ENCODE measurements at regions not wholly inside any gene's neighbourhood (a gene's known extent, or its start where the extent isn't known, plus 50 kb on each side); places are given as distances from the start of the nearest gene placed in this dataset.

DNA sequence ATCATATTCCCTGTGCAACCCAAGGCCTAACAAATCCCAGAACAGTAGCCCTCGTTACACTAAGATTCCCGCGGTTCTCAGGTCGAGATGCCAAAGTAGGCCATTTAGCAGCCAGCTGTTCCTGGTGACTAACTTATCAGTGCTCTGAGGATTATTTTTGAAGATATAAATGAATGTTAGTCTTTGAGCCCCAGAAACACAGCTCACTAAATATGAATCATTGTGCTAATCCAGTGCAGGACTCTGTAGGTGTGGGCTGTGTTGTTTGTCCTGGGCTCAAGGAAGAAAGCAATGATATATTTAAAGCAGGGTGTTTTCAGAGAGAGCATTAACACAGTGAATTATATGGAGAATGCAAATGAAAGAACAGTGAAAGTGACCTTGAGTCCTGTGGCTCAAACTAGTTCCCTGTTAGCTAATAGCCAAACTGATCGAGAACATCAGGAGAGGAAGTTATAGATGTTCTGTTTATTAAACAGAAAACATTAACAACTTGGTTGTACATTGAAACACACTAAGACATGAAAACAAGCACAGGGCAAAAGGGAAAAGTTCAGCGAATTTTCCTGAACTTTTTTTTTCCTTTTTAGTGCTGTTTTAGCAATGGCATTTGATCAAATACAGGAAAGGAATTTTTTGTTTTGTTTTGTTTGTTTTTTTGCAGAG is 228.3 kb downstream of the RNF152 start:
- H3K27ac ChIP-seq: no peak overlapping the region
- H3K4me1 ChIP-seq (ENCODE audit: low read depth, poor library complexity, severe bottlenecking): no peaks in the 10 kb centered on the region
- no peaks in the 10 kb centered on the region; the same call in 1 of the 2 replicates for H3K36me3 ChIP-seq (ENCODE audit: insufficient read depth)
- no peaks in the 10 kb centered on the region for H3K27me3 ChIP-seq (ENCODE audit: insufficient read depth, low read depth)
- no peak overlapping the region for H3K4me2 ChIP-seq
- TF ChIP-seq, protein P1, sequence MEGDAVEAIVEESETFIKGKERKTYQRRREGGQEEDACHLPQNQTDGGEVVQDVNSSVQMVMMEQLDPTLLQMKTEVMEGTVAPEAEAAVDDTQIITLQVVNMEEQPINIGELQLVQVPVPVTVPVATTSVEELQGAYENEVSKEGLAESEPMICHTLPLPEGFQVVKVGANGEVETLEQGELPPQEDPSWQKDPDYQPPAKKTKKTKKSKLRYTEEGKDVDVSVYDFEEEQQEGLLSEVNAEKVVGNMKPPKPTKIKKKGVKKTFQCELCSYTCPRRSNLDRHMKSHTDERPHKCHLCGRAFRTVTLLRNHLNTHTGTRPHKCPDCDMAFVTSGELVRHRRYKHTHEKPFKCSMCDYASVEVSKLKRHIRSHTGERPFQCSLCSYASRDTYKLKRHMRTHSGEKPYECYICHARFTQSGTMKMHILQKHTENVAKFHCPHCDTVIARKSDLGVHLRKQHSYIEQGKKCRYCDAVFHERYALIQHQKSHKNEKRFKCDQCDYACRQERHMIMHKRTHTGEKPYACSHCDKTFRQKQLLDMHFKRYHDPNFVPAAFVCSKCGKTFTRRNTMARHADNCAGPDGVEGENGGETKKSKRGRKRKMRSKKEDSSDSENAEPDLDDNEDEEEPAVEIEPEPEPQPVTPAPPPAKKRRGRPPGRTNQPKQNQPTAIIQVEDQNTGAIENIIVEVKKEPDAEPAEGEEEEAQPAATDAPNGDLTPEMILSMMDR (conservative IDR thresholded peaks at IDR 0.05; ENCODE audit: low read depth, low read length): no peak
- H2AFZ ChIP-seq (ENCODE audit: low read depth): no peak overlapping the region
- no peaks in the 10 kb centered on the region for H3K79me2 ChIP-seq (ENCODE audit: insufficient read depth, low read depth)
- H3K9ac ChIP-seq: no peak overlapping the region
- no peaks in the 10 kb centered on the region for H4K20me1 ChIP-seq (ENCODE audit: insufficient read depth)
- no peak overlapping the region for H3K4me3 ChIP-seq (IDR thresholded peaks at IDR 0.05; ENCODE audit: insufficient read depth, low read depth, low read length)

DNA sequence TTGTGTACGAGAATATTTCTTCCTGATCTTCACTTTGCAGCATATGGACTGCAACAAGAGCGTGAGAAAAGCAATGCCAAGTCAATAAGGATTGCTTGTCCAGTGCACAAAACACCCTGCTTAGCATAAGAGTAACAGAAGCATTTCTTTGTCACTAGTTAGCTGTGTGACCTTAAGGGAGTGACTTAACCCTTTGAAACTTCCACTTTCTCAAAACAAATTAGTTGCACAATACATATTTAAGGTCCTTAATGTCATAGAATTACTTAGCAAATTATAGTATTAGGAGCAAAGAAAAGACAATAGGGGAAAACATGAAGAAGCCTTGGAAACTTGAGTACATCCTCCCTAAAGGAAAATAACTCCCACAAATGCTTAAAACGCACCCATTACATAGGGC is 230.1 kb downstream of the RNF152 start:
- Histone ChIP-seq H3K4me2 (no peak overlapping the region), H3K79me2 (ENCODE audit: insufficient read depth, low read depth) (no peaks in the 10 kb centered on the region), H3K4me3 (IDR thresholded peaks at IDR 0.05; ENCODE audit: insufficient read depth, low read depth, low read length) (no peak overlapping the region), H2AFZ (ENCODE audit: low read depth) (no peak overlapping the region), H3K27ac (no peak overlapping the region), H4K20me1 (ENCODE audit: insufficient read depth) (no peaks in the 10 kb centered on the region), H3K9ac (no peak overlapping the region), H3K27me3 (ENCODE audit: insufficient read depth, low read depth) (no peaks in the 10 kb centered on the region), H3K36me3 (ENCODE audit: insufficient read depth) (no peaks in the 10 kb centered on the region), H3K4me1 (ENCODE audit: low read depth, poor library complexity, severe bottlenecking) (no peaks in the 10 kb centered on the region)
- TF ChIP-seq, protein P1 (conservative IDR thresholded peaks at IDR 0.05; ENCODE audit: low read depth, low read length): no peak

DNA sequence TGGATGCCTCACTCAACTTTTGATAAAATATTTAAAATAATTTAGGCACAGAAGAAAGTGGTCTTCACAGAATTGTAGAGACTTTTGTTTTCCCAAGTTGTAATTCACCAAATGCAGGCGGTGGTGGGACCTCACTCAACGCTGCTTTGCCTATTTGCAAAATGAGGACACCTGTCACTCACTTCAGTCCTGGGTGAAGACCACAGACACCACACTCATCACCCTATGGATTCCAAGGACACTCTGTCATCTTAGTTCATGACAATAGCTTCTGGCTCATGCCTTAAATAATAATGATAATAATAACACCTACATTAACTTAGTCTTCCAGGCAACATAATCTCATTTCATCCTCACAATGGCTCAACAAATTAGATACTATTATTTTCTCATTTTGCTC is 234.4 kb downstream of the RNF152 start:
- Histone ChIP-seq H3K27me3 (ENCODE audit: insufficient read depth, low read depth) (no peaks in the 10 kb centered on the region), H4K20me1 (ENCODE audit: insufficient read depth) (no peaks in the 10 kb centered on the region), H2AFZ (ENCODE audit: low read depth) (no peak overlapping the region), H3K27ac (no peak overlapping the region), H3K4me2 (no peak overlapping the region), H3K36me3 (ENCODE audit: insufficient read depth) (no peaks in the 10 kb centered on the region), H3K79me2 (ENCODE audit: insufficient read depth, low read depth) (no peaks in the 10 kb centered on the region), H3K4me1 (ENCODE audit: low read depth, poor library complexity, severe bottlenecking) (no peaks in the 10 kb centered on the region), H3K9ac (no peak overlapping the region), H3K4me3 (IDR thresholded peaks at IDR 0.05; ENCODE audit: insufficient read depth, low read depth, low read length) (no peak overlapping the region)
- TF ChIP-seq, protein P1 (conservative IDR thresholded peaks at IDR 0.05; ENCODE audit: low read depth, low read length): no peak

DNA sequence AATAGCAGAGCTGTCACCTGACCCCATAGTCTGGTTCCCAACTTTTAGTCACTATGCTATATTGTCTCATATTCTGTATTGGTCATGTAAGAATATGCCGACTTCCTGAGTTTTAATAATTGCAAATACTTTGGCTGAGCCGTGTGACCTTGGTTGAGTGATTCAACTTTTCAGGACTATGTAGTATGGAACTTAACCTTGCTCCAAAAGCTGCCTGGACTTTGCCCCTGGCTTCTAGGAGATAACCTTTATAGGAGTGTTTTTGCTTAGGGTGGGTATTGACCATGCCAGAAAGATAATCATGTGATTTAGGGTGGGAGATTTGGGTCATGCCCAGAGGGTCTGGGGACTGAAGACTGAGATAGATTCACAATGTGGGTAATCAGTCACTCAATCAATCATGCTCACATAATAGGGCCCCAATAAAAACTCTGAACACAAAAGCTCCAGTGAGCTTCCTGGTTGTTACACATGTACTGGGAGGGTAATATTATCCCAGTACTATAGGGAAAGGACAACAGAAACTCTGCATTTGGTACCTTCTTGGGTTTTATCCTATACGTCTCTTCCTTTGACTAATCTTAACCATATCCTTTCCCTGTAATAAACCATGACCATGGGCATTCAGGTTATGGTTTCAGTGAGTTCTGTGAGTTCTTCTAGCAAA is 235.6 kb downstream of the RNF152 start:
- H3K4me3 ChIP-seq (IDR thresholded peaks at IDR 0.05; ENCODE audit: insufficient read depth, low read depth, low read length): no peak overlapping the region
- H3K4me2 ChIP-seq: no peak overlapping the region
- TF ChIP-seq, protein P1 (conservative IDR thresholded peaks at IDR 0.05; ENCODE audit: low read depth, low read length): no peak
- H3K27me3 ChIP-seq (ENCODE audit: insufficient read depth, low read depth): no peaks in the 10 kb centered on the region
- H3K4me1 ChIP-seq (ENCODE audit: low read depth, poor library complexity, severe bottlenecking): no peaks in the 10 kb centered on the region
- no peaks in the 10 kb centered on the region for H4K20me1 ChIP-seq (ENCODE audit: insufficient read depth)
- H3K9ac ChIP-seq: no peak overlapping the region
- H3K79me2 ChIP-seq (ENCODE audit: insufficient read depth, low read depth): no peaks in the 10 kb centered on the region
- no peak overlapping the region for H2AFZ ChIP-seq (ENCODE audit: low read depth)
- H3K36me3 ChIP-seq (ENCODE audit: insufficient read depth): no peaks in the 10 kb centered on the region
- H3K27ac ChIP-seq: no peak overlapping the region
